Breast epithelium (tissue), 3 donors: ENCODE measurements at regions not wholly inside any gene's neighbourhood (a gene's known extent, or its start where the extent isn't known, plus 50 kb on each side); places are given as distances from the start of the nearest gene placed in this dataset.

Experiments used
- POLR2A ChIP-seq: fragments of 450-650 bp; IDR thresholded peaks from one replicate; pipeline ENCODE4 v1.6.1; 2016; ENCODE audit warnings: antibody characterized with exemption, mild to moderate bottlenecking, moderate library complexity
- POLR2AphosphoS5 ChIP-seq, 3 donors: sonication (generic); formaldehyde crosslinking; IDR thresholded peaks; one replicate each; pipeline ENCODE4 v1.6.1; 2017; ENCODE audit warnings: antibody characterized with exemption in 3 of 3
- TF ChIP-seq, protein P1 (sequence below), 3 donors: fragments of 450-650 bp; IDR thresholded peaks; one replicate each; pipeline ENCODE4 v1.5.1; 2016 to 2017; ENCODE audit warnings: antibody characterized with exemption in 3 of 3, mild to moderate bottlenecking in 3 of 3, moderate library complexity in 3 of 3

DNA sequence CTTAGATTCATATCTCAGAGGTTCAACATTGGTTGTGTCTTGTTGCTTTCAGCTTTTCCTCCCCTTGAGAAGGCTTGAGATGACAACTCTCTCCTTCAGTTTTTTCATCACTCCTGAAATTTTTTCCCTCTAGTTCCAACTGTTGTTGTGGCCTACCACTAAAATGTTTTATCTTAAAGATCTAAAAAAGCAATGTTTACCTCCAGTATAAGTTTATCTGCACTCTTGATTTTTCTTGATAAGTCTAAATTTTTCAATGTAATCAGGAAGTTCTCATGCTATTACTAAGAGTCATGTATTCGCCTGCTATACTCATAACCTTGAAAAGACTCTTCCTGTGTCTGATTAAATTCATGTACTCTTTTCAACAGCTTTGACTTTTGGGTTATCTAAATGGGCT lies 366.3 kb upstream of the TFPI start:
- TF ChIP-seq, protein P1, sequence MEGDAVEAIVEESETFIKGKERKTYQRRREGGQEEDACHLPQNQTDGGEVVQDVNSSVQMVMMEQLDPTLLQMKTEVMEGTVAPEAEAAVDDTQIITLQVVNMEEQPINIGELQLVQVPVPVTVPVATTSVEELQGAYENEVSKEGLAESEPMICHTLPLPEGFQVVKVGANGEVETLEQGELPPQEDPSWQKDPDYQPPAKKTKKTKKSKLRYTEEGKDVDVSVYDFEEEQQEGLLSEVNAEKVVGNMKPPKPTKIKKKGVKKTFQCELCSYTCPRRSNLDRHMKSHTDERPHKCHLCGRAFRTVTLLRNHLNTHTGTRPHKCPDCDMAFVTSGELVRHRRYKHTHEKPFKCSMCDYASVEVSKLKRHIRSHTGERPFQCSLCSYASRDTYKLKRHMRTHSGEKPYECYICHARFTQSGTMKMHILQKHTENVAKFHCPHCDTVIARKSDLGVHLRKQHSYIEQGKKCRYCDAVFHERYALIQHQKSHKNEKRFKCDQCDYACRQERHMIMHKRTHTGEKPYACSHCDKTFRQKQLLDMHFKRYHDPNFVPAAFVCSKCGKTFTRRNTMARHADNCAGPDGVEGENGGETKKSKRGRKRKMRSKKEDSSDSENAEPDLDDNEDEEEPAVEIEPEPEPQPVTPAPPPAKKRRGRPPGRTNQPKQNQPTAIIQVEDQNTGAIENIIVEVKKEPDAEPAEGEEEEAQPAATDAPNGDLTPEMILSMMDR (IDR thresholded peaks at IDR 0.05) = no peak
- TF ChIP-seq POLR2AphosphoS5 (IDR thresholded peaks at IDR 0.05) = no peak
- no peak for TF ChIP-seq POLR2A
